GM21423 (cell line): ENCODE measurements at regions not wholly inside any gene's neighbourhood (a gene's known extent, or its start where the extent isn't known, plus 50 kb on each side); places are given as distances from the start of the nearest gene placed in this dataset.
A peak's percentile ranks its signal among the peaks of the same experiment; 100 is the strongest.

Experiments used
- ATAC-seq: cut with Tn5 transposase; IDR thresholded peaks from one replicate; pipeline ENCODE4 v1.9.1; 2021; ENCODE audit warnings: mild to moderate bottlenecking, moderate library complexity; ENCODE audit not compliant: unreplicated experiment

DNA sequence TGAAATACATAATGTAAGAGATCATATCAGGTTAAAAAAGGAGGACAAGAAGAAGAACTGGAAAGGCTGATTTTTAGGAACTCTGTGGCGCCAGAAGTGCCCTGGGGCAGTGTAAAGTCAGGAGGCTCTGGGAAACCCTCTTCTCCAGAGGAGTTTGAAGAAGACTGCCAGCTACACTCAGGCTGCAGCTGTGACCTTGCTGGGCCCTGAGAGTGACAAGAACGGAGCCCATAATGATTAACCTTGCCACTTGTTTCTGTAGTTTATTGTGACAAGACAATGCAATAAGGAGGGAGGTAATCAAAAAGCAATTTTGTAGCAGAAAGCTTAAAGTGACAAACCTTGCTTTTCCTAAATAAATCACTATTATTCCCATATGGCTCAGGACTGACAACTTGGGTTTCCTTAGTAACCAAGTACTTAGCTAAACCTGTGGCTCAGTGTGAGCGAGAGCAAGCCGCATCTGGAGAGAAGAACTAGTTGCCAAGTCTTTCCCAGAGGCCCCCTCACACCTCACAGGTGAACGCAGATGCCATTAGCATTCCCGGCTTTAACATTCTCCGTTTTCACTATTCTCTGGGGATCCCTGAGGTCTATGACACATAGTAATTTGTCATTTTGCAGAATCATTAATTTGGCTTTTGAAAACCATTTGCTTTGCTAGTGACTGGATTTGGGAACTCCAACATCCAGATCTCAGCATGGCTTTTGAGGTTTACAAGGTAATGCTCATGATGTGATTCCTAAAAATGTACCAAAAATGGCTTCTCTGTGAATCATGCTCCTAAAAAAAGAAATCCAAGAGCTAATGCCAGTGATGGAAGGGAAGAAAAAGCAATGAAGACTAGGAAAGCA lies 115.9 kb downstream of the OMA1 start:
- no peak for ATAC-seq

DNA sequence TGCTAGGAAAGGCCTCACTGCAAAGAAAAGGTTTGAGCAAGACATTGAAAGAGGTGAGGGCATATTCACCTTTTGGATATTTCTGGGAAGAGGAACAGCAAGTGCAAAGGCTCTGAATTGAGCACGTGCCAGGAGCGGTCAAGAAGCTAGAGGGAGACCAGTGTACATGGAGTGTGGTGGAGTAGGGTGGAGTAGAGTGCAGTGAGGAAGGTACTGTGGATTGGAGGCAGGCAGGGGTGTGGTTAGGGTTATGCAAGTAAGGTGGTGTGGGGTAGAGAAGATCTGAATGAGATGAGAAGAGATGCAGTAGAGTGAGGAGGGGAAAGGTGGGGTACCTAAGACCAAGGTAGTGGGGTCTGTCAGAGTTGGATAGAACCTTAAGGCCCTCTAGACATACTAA lies 119.6 kb downstream of the OMA1 start:
- no peak for ATAC-seq

DNA sequence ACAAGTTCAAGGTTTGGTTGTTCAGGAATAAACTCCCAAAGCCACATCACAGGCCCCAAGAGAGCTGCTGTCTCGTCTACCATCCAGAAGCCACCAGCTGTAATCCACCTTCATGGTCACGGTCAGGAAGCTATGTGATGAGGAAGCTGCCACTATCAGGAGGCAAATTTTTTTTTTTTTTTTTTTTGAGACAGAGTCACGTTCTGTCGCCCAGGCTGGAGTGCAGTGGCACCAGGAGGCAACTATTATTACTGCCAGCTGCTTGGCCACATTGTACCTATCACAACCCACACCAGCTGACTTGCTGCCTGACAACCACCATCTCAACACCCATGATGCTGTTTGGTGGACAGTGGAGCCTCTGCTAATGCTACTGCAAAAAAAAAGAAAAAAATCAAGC lies 124.1 kb downstream of the OMA1 start:
- ATAC-seq = no peak

DNA sequence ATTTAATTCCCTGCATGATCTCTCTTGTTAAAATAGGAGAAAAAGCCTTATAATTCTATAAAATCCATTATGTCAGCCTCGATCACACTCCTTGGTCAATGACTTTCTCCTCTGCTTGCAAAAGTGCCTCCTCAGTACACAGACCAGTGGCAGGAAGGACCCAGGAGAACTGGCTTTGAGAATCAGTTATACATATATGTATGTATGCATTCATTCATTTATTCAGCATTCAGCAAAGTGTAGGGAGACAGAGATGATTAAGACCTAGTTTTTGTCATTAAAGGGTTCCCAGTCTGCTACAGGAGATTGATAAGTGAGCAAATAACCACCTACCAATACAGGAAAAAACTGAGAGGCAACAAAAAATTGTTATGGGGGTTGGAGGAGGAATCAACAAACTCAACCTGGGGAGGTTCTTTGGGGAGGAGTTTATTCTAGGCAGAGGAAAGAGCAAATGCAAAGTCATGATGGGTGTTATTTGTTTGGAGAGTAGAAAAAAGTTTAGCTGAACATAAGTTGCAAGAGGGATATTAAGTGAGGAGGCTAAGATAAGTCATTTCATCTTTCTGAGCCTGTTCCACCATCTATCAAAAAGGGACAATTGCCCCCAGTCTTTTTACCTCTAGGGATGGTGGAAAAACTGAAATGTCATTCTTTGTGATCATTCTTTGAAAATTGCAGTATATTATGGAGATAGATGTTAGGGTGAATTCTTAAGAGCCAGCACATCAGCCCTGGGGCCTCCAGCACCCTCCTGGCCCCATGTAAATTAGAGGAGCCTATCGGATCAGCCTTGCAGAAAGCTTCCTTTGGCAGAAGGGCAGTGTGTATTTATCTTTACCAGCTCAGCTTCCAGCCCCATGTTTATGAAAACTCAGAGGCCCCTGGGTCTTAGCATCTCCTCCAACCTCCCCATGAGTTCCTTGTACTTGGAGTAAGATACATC lies 128.0 kb downstream of the OMA1 start:
- no peak for ATAC-seq

- ATAC-seq = no peak
Measured at GRCh38 chr1:58412071-58412580, 134.4 kb downstream of the OMA1 start.

- ATAC-seq = no peak
Measured at GRCh38 chr1:58409890-58410289, 136.6 kb downstream of the OMA1 start.

DNA sequence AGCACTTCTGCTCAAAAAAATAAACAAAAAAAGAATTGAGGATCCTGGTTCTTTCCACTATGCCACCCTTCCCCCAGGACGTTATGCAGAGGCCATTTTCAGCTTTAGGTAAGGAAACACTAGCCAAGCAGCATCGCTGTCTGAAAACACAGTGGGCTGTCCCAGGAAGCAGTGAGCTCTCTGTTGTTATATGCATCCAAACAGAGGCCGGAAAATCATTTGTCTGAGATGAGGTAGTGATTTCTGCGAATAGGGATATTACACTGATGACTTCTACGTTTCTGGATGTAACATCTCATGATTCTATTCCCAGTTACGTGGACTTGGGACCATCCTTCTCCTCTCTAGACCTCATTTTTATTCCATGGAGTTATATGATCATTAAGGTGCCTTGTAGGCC lies 137.2 kb downstream of the OMA1 start:
- ATAC-seq = no peak

- ATAC-seq = no peak
Measured at GRCh38 chr1:58406301-58407071, 140.0 kb downstream of the OMA1 start.

GRCh38 chr1:58405660-58406059 lies 140.9 kb downstream of the OMA1 start:
- ATAC-seq = no peak

DNA sequence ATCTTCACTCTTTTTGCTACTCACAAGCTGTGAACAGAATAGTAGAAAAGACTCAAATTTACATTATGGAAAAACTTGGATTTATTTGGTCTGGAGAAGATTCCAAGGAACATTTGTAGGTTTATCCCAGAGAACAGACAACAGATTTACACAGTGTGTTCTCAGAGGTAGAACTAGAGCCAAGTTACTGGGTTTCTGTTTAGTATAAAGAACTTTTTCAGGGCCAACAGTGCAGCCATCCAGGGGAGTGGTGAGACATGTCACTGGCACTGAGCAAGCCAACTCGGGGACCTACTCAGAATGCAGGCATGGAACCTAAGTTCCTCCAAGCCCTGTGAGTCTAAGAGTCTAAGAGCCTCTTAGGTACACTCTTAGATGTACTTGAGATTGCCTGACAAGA lies 142.6 kb downstream of the OMA1 start:
- no peak for ATAC-seq

DNA sequence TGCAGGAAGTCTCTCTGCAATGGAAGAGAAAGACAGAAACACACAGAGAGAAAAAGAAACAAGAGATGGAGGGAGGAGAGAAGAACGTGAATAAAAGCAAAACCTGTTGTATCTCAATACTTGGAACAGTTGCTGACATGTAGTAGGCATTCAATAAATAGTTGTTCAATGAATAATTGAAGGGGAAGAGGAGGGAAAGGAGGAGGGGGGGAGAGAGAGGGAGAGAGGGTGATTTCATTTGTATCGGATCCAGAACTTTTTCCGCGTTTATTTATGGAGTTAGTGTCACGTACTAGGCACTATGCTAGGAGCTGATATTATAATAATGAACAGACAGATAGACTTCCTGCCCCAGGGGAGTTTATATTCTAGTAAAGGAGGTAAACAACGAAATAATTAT lies 144.1 kb downstream of the OMA1 start:
- ATAC-seq = no peak

DNA sequence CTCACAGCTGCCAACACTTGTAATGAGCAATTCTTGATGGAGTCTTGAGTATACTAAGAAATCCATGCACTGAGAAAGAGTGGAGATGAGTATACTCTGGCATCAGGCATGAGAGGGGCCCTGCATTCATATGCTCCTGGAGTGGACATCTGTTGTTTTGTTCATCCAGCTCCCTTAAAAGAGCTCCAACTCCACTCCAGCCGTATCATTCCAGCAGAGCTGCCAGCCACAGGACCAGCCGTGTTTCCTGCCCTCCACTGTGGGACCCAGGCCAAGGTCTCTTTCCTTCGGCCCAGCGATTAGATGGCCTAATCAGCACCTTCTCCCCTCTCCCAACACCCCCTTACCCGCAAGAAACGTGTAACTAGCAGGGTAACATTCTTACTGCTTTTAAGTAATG lies 144.5 kb downstream of the OMA1 start:
- ATAC-seq = no peak

DNA sequence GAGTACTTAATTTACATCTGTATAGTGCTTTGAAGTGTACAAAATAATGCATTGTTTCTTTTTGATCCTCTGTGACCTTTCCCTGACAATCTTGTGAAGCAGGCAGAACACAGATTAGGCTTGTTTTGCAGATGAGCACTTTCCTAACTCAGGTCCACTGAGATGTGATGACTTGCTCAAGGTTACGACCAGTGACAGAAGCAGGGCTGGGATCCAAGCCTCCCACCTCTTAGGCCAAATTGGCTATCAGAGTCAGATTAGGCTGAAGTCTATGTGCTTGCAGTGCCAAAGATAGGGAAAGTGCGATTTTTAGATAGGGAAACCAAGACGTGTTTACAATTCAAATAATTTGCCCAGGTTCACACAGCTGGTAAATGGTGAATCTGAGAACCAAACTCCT lies 147.3 kb downstream of the OMA1 start:
- ATAC-seq = no peak

DNA sequence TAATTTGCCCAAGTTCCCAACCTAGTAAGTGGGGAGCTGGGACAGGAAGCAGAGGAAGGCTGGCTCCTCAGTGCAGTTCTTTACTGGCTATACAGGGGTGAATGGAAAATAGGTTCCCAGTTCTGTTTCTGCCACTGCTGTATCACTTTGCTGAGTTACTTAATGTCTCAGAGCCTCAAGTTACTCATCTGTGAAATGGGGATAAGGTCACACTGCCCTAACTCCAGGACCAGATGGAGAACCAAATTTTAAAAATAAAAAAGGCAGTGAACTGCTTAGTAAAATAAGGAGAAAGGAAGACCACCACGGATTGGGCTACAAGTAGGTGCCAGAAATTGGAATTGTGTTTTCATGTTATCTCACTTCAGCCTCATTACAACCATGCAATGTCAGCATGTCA lies 147.8 kb downstream of the OMA1 start:
- no peak for ATAC-seq

DNA sequence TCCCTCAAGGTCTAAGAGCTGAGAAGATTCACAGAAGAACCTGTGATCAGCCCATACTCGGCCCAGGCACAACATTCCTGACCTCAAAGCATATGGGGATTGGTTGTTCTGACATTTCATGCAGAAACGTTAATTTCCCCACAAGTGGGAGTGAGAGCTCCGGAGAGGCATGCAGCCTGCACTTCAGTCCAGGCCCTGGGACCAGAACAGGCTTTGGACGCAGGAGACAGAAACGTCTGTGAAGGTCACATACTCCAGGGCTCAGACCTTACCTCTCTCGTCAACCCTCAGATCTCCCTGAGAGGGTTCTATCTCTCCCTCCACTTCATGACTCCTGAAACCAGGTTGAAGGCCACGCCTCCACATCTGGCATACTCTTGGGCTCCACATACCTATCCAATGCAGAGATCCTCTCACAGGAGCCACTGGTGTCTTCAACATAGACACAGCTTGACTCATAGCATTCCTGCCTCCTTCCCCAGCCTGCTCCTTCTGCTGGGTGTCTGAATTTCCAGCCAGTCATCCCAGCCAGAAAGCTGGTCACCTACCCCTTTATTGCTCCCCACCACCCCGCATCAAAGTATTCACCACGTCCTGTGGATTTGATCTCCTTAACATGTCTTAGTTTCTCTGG lies 149.2 kb downstream of the OMA1 start:
- ATAC-seq = no peak

- no peak for ATAC-seq
Measured at GRCh38 chr1:58396150-58396549, 150.4 kb downstream of the OMA1 start.

DNA sequence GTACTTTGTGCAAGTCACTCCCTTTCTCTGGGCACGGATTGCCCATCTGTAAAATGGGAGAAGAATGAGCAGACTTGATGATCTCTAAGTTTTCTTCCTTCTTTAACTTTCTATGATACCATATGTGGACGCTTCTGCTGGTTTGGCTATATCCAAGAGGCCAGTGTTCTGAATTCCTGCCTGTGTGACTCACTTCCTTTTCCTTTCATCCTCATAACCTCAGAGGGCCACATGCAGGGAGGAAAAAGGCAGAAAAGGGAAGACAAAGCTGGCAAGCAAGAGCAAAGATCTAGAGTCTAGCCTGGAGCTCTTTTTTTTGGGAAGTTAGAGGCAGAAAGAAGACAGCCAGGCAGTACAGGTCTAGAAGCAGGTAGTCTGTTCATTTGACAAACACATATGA lies 151.2 kb downstream of the OMA1 start:
- ATAC-seq = no peak

DNA sequence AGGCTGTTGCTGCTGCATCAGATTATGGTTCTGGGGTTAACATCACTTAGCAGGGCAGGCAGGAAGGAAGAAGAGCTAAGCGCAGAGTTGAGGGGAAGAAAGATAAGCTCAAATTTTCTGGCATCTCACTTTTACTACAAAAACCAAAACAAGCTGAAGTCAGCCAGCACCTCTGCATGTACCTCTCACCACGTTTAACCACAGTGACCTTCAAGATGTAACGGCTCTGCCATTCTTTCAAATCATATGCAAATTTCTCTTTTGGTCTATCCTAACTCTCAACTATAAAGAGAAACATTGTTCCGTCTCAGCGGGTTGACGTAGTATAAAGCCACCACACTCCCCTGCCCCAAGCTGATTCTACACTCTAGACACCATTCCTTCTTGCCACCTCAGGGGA lies 154.4 kb downstream of the OMA1 start:
- ATAC-seq = peak; percentile 51

DNA sequence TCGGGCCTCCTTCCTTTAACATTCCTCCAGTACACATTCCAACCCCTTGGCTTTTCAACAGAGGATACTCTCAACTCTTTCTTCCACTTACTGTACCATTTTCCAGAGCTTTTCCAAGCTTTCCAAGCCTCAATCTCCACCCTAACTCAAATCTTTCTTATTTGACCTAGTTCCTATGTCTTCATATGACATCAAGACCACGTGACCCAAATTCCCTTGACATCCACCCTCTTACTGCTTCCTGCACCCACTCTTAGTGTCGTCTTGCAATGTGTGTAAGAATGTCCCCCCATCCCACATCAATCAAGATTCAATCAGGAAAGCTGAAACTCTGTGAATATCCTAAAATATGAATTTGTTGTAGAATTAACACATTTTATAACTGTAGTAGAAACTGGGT lies 155.0 kb downstream of the OMA1 start:
- no peak for ATAC-seq

DNA sequence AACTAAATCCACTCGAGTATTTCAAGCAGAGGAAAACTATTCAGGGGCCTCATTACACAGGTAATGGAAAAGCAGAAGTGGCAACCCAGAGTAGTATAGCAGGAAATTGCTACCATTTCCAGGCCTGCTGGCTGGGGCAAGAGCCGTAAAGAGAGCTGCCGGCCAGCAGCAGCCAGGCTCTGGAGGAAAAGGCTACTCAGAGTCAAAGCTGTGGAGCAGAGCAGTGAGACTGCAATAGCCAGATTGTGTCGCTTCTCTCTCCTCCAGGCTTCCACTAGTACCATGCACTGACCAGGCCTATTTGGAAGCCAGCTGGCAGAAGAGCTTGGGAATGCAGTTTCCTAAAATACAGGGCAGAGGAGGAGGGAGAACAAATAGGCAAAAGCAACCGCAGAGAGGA lies 155.5 kb downstream of the OMA1 start:
- no peak for ATAC-seq

DNA sequence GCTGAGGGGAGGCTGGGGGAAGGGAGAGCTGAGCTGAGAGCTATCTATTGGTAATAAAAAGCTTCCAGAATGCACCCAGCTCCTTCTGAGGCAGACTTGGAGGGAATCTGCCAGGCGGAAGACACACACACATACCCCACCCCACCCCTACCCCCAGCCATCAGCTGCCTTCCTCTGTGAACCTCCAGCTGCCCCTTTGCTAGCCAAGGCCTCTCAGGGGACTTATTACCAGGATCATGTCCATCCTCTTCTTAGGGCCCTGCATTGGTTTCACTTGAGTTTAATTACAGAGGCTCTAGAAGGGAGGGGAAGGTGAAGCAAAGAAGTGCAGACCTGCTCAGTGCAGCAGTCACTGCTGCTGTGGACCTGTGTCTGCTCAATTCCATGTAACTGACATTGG lies 156.4 kb downstream of the OMA1 start:
- no peak for ATAC-seq
